ENCODE measurements at regions not wholly inside any gene's neighbourhood (a gene's known extent, or its start where the extent isn't known, plus 50 kb on each side); places are given as distances from the start of the nearest gene placed in this dataset.

GRCh38 chr16:8380311-8380710 is 210.0 kb downstream of the TMEM114 start:
- no peak overlapping the region for H3K27ac Mint-ChIP-seq
- H3K4me1 Mint-ChIP-seq (ENCODE audit: low read depth): no peaks in the 10 kb centered on the region
- H3K36me3 Mint-ChIP-seq (ENCODE audit: low read depth): no peaks in the 10 kb centered on the region
- intact Hi-C loops (cut with micrococcal nuclease): no loop called here
- no peak overlapping the region for H3K4me3 Mint-ChIP-seq
- peaks cover 12% of the 10 kb centered on the region for H3K9me3 Mint-ChIP-seq
- no peak for DNase-seq (ENCODE audit: low spot score)
- H3K27me3 Mint-ChIP-seq (ENCODE audit: insufficient read depth): no peaks in the 10 kb centered on the region

- Mint-ChIP-seq H3K36me3 (ENCODE audit: low read depth) (no peaks in the 10 kb centered on the region), H3K27me3 (ENCODE audit: insufficient read depth) (no peaks in the 10 kb centered on the region), H3K27ac (no peak overlapping the region), H3K9me3 (peaks cover 12% of the 10 kb centered on the region), H3K4me1 (ENCODE audit: low read depth) (no peaks in the 10 kb centered on the region), H3K4me3 (no peak overlapping the region)
- DNase-seq (ENCODE audit: low spot score): no peak
- intact Hi-C loops (cut with micrococcal nuclease): no loop called here
These were observed 212.4 kb downstream of the TMEM114 start for GRCh38 chr16:8377864-8378263.

- no peaks in the 10 kb centered on the region for H3K36me3 Mint-ChIP-seq (ENCODE audit: low read depth)
- H3K4me3 Mint-ChIP-seq: no peak overlapping the region
- no peaks in the 10 kb centered on the region for H3K4me1 Mint-ChIP-seq (ENCODE audit: low read depth)
- H3K27ac Mint-ChIP-seq: no peak overlapping the region
- DNase-seq (ENCODE audit: low spot score): no peak
- H3K9me3 Mint-ChIP-seq: peaks cover 18% of the 10 kb centered on the region
- no peaks in the 10 kb centered on the region for H3K27me3 Mint-ChIP-seq (ENCODE audit: insufficient read depth)
- intact Hi-C loops (cut with micrococcal nuclease): no loop called here
These were observed 213.5 kb downstream of the TMEM114 start for GRCh38 chr16:8376858-8377257.

- no peaks in the 10 kb centered on the region for H3K4me1 Mint-ChIP-seq (ENCODE audit: low read depth)
These were observed 213.9 kb downstream of the TMEM114 start for GRCh38 chr16:8376430-8376829.

GRCh38 chr16:8375232-8375587 is 215.1 kb downstream of the TMEM114 start:
- H3K4me3 Mint-ChIP-seq: no peak overlapping the region
- peaks cover 18% of the 10 kb centered on the region for H3K9me3 Mint-ChIP-seq
- intact Hi-C loops (cut with micrococcal nuclease): no loop called here
- H3K27ac Mint-ChIP-seq: no peak overlapping the region
- no peaks in the 10 kb centered on the region for H3K4me1 Mint-ChIP-seq (ENCODE audit: low read depth)
- no peaks in the 10 kb centered on the region for H3K27me3 Mint-ChIP-seq (ENCODE audit: insufficient read depth)
- no peak for DNase-seq (ENCODE audit: low spot score)
- H3K36me3 Mint-ChIP-seq (ENCODE audit: low read depth): no peaks in the 10 kb centered on the region

More at GRCh38 chr16:8376430-8376829, 213.9 kb downstream of the TMEM114 start:
- intact Hi-C loops (cut with micrococcal nuclease): no loop called here
- peaks cover 18% of the 10 kb centered on the region for H3K9me3 Mint-ChIP-seq
- no peak overlapping the region for H3K4me3 Mint-ChIP-seq
- DNase-seq (ENCODE audit: low spot score): no peak
- H3K27me3 Mint-ChIP-seq (ENCODE audit: insufficient read depth): no peaks in the 10 kb centered on the region
- H3K36me3 Mint-ChIP-seq (ENCODE audit: low read depth): no peaks in the 10 kb centered on the region
- H3K27ac Mint-ChIP-seq: no peak overlapping the region

- no peaks in the 10 kb centered on the region for H3K27me3 Mint-ChIP-seq (ENCODE audit: insufficient read depth)
- no peaks in the 10 kb centered on the region for H3K4me1 Mint-ChIP-seq (ENCODE audit: low read depth)
- intact Hi-C loops (cut with micrococcal nuclease): no loop called here
- no peak overlapping the region for H3K27ac Mint-ChIP-seq
- DNase-seq (ENCODE audit: low spot score): no peak
- H3K4me3 Mint-ChIP-seq: no peak overlapping the region
- H3K36me3 Mint-ChIP-seq (ENCODE audit: low read depth): no peaks in the 10 kb centered on the region
- H3K9me3 Mint-ChIP-seq: peaks cover 18% of the 10 kb centered on the region
These were observed 215.6 kb downstream of the TMEM114 start for GRCh38 chr16:8374586-8375231.

GRCh38 chr16:8373676-8374431 is 216.5 kb downstream of the TMEM114 start:
- no peaks in the 10 kb centered on the region for H3K27me3 Mint-ChIP-seq (ENCODE audit: insufficient read depth)
- peaks cover 18% of the 10 kb centered on the region for H3K9me3 Mint-ChIP-seq

GRCh38 chr16:8372141-8372540 is 218.2 kb downstream of the TMEM114 start:
- Mint-ChIP-seq H3K4me3 (no peak overlapping the region), H3K27me3 (ENCODE audit: insufficient read depth) (no peaks in the 10 kb centered on the region)

More at GRCh38 chr16:8373676-8374431, 216.5 kb downstream of the TMEM114 start:
- Mint-ChIP-seq H3K36me3 (ENCODE audit: low read depth) (no peaks in the 10 kb centered on the region), H3K4me3 (no peak overlapping the region), H3K4me1 (ENCODE audit: low read depth) (no peaks in the 10 kb centered on the region), H3K27ac (no peak overlapping the region)
- no peak for DNase-seq (ENCODE audit: low spot score)
- intact Hi-C loops (cut with micrococcal nuclease): no loop called here

GRCh38 chr16:8370374-8371270 is 219.7 kb downstream of the TMEM114 start:
- H3K36me3 Mint-ChIP-seq (ENCODE audit: low read depth): no peaks in the 10 kb centered on the region
- H3K27me3 Mint-ChIP-seq (ENCODE audit: insufficient read depth): no peaks in the 10 kb centered on the region
- intact Hi-C loops (cut with micrococcal nuclease): no loop called here
- no peak overlapping the region for H3K27ac Mint-ChIP-seq
- H3K9me3 Mint-ChIP-seq: peaks cover 16% of the 10 kb centered on the region
- no peak for DNase-seq (ENCODE audit: low spot score)
- H3K4me3 Mint-ChIP-seq: no peak overlapping the region
- no peaks in the 10 kb centered on the region for H3K4me1 Mint-ChIP-seq (ENCODE audit: low read depth)

More at GRCh38 chr16:8372141-8372540, 218.2 kb downstream of the TMEM114 start:
- Mint-ChIP-seq H3K4me1 (ENCODE audit: low read depth) (no peaks in the 10 kb centered on the region), H3K9me3 (peaks cover 15% of the 10 kb centered on the region), H3K36me3 (ENCODE audit: low read depth) (no peaks in the 10 kb centered on the region), H3K27ac (no peak overlapping the region)
- intact Hi-C loops (cut with micrococcal nuclease): no loop called here
- DNase-seq (ENCODE audit: low spot score): no peak

- Mint-ChIP-seq H3K27me3 (ENCODE audit: insufficient read depth) (no peaks in the 10 kb centered on the region), H3K4me1 (ENCODE audit: low read depth) (no peaks in the 10 kb centered on the region), H3K9me3 (peaks cover 6% of the 10 kb centered on the region), H3K27ac (no peak overlapping the region), H3K36me3 (ENCODE audit: low read depth) (no peaks in the 10 kb centered on the region), H3K4me3 (no peak overlapping the region)
- intact Hi-C loops (cut with micrococcal nuclease): no loop called here
- no peak for DNase-seq (ENCODE audit: low spot score)
These were observed 231.4 kb downstream of the TMEM114 start for GRCh38 chr16:8358937-8359336.

GRCh38 chr16:8355675-8356074 is 234.6 kb downstream of the TMEM114 start:
- no peak overlapping the region for H3K27ac Mint-ChIP-seq
- no peak for DNase-seq (ENCODE audit: low spot score)
- intact Hi-C loops (cut with micrococcal nuclease): no loop called here

GRCh38 chr16:8346294-8346693 is 244.0 kb downstream of the TMEM114 start:
- no peak for DNase-seq (ENCODE audit: low spot score)
- Mint-ChIP-seq H3K4me3 (no peak overlapping the region), H3K4me1 (ENCODE audit: low read depth) (no peaks in the 10 kb centered on the region), H3K27me3 (ENCODE audit: insufficient read depth) (no peaks in the 10 kb centered on the region), H3K9me3 (peaks cover 20% of the 10 kb centered on the region), H3K36me3 (ENCODE audit: low read depth) (no peaks in the 10 kb centered on the region), H3K27ac (no peak overlapping the region)
- intact Hi-C loops (cut with micrococcal nuclease): no loop called here

More at GRCh38 chr16:8355675-8356074, 234.6 kb downstream of the TMEM114 start:
- H3K4me3 Mint-ChIP-seq: no peak overlapping the region
- H3K4me1 Mint-ChIP-seq (ENCODE audit: low read depth): no peaks in the 10 kb centered on the region
- no peaks in the 10 kb centered on the region for H3K27me3 Mint-ChIP-seq (ENCODE audit: insufficient read depth)
- no peaks in the 10 kb centered on the region for H3K36me3 Mint-ChIP-seq (ENCODE audit: low read depth)
- no peaks in the 10 kb centered on the region for H3K9me3 Mint-ChIP-seq

- H3K4me1 Mint-ChIP-seq (ENCODE audit: low read depth): no peaks in the 10 kb centered on the region
These were observed 248.0 kb downstream of the TMEM114 start for GRCh38 chr16:8342276-8342675.

More at GRCh38 chr16:8342276-8342675, 248.0 kb downstream of the TMEM114 start:
- no peaks in the 10 kb centered on the region for H3K27me3 Mint-ChIP-seq (ENCODE audit: insufficient read depth)
- DNase-seq (ENCODE audit: low spot score): no peak
- H3K27ac Mint-ChIP-seq: no peak overlapping the region
- H3K36me3 Mint-ChIP-seq (ENCODE audit: low read depth): no peaks in the 10 kb centered on the region
- intact Hi-C loops (cut with micrococcal nuclease): no loop called here
- H3K9me3 Mint-ChIP-seq: peaks cover 23% of the 10 kb centered on the region
- no peak overlapping the region for H3K4me3 Mint-ChIP-seq
